HG03025 (cell line): ENCODE measurements at regions not wholly inside any gene's neighbourhood (a gene's known extent, or its start where the extent isn't known, plus 50 kb on each side); places are given as distances from the start of the nearest gene placed in this dataset.

Source experiments
- ATAC-seq: cut with Tn5 transposase; IDR thresholded peaks from one replicate; pipeline ENCODE4 v1.9.1; 2021; ENCODE audit warnings: mild to moderate bottlenecking, moderate library complexity; ENCODE audit not compliant: unreplicated experiment, low FRiP score

GRCh38 chr6:91694016-91694654 is 1107.3 kb upstream of the MAP3K7 start:
- no peak for ATAC-seq

- ATAC-seq: no peak
Observed at GRCh38 chr6:91691449-91691848, 1104.6 kb upstream of the MAP3K7 start.

- ATAC-seq: no peak
Observed at GRCh38 chr6:91683240-91683639, 1096.4 kb upstream of the MAP3K7 start.

- ATAC-seq: no peak
Observed at GRCh38 chr6:91681296-91681695, 1094.4 kb upstream of the MAP3K7 start.

GRCh38 chr6:91678679-91679446 is 1092.0 kb upstream of the MAP3K7 start:
- no peak for ATAC-seq

GRCh38 chr6:91672201-91672600 is 1085.3 kb upstream of the MAP3K7 start:
- no peak for ATAC-seq

GRCh38 chr6:91669871-91670268 is 1083.0 kb upstream of the MAP3K7 start:
- no peak for ATAC-seq

- ATAC-seq: no peak
Observed at GRCh38 chr6:91669154-91669870, 1082.4 kb upstream of the MAP3K7 start.

GRCh38 chr6:91667596-91667995 is 1080.7 kb upstream of the MAP3K7 start:
- no peak for ATAC-seq

GRCh38 chr6:91664327-91664959 is 1077.6 kb upstream of the MAP3K7 start:
- ATAC-seq: no peak

GRCh38 chr6:91660893-91661292 is 1074.0 kb upstream of the MAP3K7 start:
- ATAC-seq: no peak

GRCh38 chr6:91659891-91660290 is 1073.0 kb upstream of the MAP3K7 start:
- ATAC-seq: no peak

GRCh38 chr6:91654793-91655192 is 1067.9 kb upstream of the MAP3K7 start:
- ATAC-seq: no peak

- ATAC-seq: no peak
Observed at GRCh38 chr6:91654357-91654756, 1067.5 kb upstream of the MAP3K7 start.

- no peak for ATAC-seq
Observed at GRCh38 chr6:91653895-91654294, 1067.0 kb upstream of the MAP3K7 start.

GRCh38 chr6:91653076-91653723 is 1066.3 kb upstream of the MAP3K7 start:
- ATAC-seq: no peak

- ATAC-seq: no peak
Observed at GRCh38 chr6:91646649-91647048, 1059.8 kb upstream of the MAP3K7 start.

- ATAC-seq: no peak
Observed at GRCh38 chr6:91645811-91646210, 1058.9 kb upstream of the MAP3K7 start.

GRCh38 chr6:91637217-91637616 is 1050.3 kb upstream of the MAP3K7 start:
- ATAC-seq: no peak

- ATAC-seq: no peak
Observed at GRCh38 chr6:91634791-91635190, 1047.9 kb upstream of the MAP3K7 start.
